Erythroblast (primary cell): ENCODE measurements at regions not wholly inside any gene's neighbourhood (a gene's known extent, or its start where the extent isn't known, plus 50 kb on each side); places are given as distances from the start of the nearest gene placed in this dataset.

Experiments
- GATA1 ChIP-seq: IDR thresholded peaks from 2 replicates; pipeline ENCODE4 v1.6.1; 2011; ENCODE audit warnings: low read depth, mild to moderate bottlenecking, control low read depth, low read length, moderate library complexity
- POLR2A ChIP-seq: IDR thresholded peaks from 2 replicates; pipeline ENCODE4 v1.6.1; 2011; ENCODE audit warnings: mild to moderate bottlenecking, low read length

GRCh38 chr14:106547735-106548434 lies 1021.5 kb downstream of the TMEM121 start:
- no peak for TF ChIP-seq POLR2A
- TF ChIP-seq GATA1, result no peak
